H9 (cell line): ENCODE measurements at regions not wholly inside any gene's neighbourhood (a gene's known extent, or its start where the extent isn't known, plus 50 kb on each side); places are given as distances from the start of the nearest gene placed in this dataset.

Experiments used
- DNase-seq: peaks from one replicate; pipeline ENCODE4 v3.0.0-alpha.2; 2017
- H2AFZ ChIP-seq: one replicate; pipeline ENCODE4 v1.6.1; 2013; ENCODE audit warnings: mild to moderate bottlenecking, low read length, control low read depth, moderate library complexity
- H2AK5ac ChIP-seq: 2 replicates; pipeline ENCODE4 v1.6.1; 2013; ENCODE audit warnings: low read length, control low read depth, mixed read lengths; ENCODE audit not compliant: insufficient read length
- H2BK120ac ChIP-seq: one replicate; pipeline ENCODE4 v1.6.1; 2013; ENCODE audit warnings: low read depth, mild to moderate bottlenecking, low read length, control low read depth, inconsistent platforms; ENCODE audit not compliant: poor library complexity, severe bottlenecking
- H2BK12ac ChIP-seq: 2 replicates; pipeline ENCODE4 v1.6.1; 2013; ENCODE audit warnings: low read length, control low read depth, mixed read lengths, low read depth; ENCODE audit not compliant: insufficient read length
- H2BK15ac ChIP-seq: 2 replicates; pipeline ENCODE4 v1.6.1; 2013; ENCODE audit warnings: low read depth, low read length, control low read depth
- H2BK20ac ChIP-seq: one replicate; pipeline ENCODE4 v1.6.1; 2013; ENCODE audit warnings: low read depth, mild to moderate bottlenecking, low read length, control low read depth, inconsistent platforms; ENCODE audit not compliant: poor library complexity, severe bottlenecking
- H2BK5ac ChIP-seq: 2 replicates; pipeline ENCODE4 v1.6.1; 2013; ENCODE audit warnings: low read length, control low read depth, mixed read lengths; ENCODE audit not compliant: insufficient read length
- H3K14ac ChIP-seq: 2 replicates; pipeline ENCODE4 v1.6.1; 2013; ENCODE audit warnings: low read length, control low read depth; ENCODE audit not compliant: insufficient read depth
- H3K18ac ChIP-seq: 2 replicates; pipeline ENCODE4 v1.6.1; 2013; ENCODE audit warnings: low read depth, mild to moderate bottlenecking, mixed read lengths, low read length, control low read depth; ENCODE audit not compliant: insufficient read length
- H3K23ac ChIP-seq: 2 replicates; pipeline ENCODE4 v1.6.1; 2013; ENCODE audit warnings: low read length, control low read depth, mixed read lengths, low read depth; ENCODE audit not compliant: insufficient read length
- H3K23me2 ChIP-seq: 2 replicates; pipeline ENCODE4 v1.6.1; 2013; ENCODE audit warnings: low read depth, mild to moderate bottlenecking, mixed read lengths, low read length, control low read depth; ENCODE audit not compliant: insufficient read length, poor library complexity, severe bottlenecking
- H3K27ac ChIP-seq: 2 replicates; pipeline ENCODE4 v1.5.1; 2013; ENCODE audit warnings: low read length, control low read depth, mixed read lengths, low read depth; ENCODE audit not compliant: insufficient read length
- H3K27me3 ChIP-seq: 2 replicates; pipeline ENCODE4 v1.6.1; 2013; ENCODE audit warnings: low read length, control low read depth, inconsistent platforms; ENCODE audit not compliant: insufficient read depth
- H3K4ac ChIP-seq: 2 replicates; pipeline ENCODE4 v1.6.1; 2013; ENCODE audit warnings: low read depth, mild to moderate bottlenecking, control low read depth, inconsistent platforms, low read length, moderate library complexity
- H3K4me1 ChIP-seq: 2 replicates; pipeline ENCODE4 v1.6.1; 2013; ENCODE audit warnings: low read length, control low read depth, inconsistent platforms; ENCODE audit not compliant: insufficient read depth
- H3K4me2 ChIP-seq: 2 replicates; pipeline ENCODE4 v1.6.1; 2013; ENCODE audit warnings: low read length, control low read depth, mixed read lengths; ENCODE audit not compliant: insufficient read length, insufficient read depth
- H3K56ac ChIP-seq: 2 replicates; pipeline ENCODE4 v1.6.1; 2013; ENCODE audit warnings: low read depth, mild to moderate bottlenecking, mixed read lengths, low read length, control low read depth; ENCODE audit not compliant: insufficient read length
- H3K79me1 ChIP-seq: 2 replicates; pipeline ENCODE4 v1.6.1; 2013; ENCODE audit warnings: low read depth, mild to moderate bottlenecking, moderate library complexity, low read length, control low read depth, inconsistent platforms; ENCODE audit not compliant: insufficient read depth, poor library complexity, severe bottlenecking
- H3K79me2 ChIP-seq: 2 replicates; pipeline ENCODE4 v1.6.1; 2013; ENCODE audit warnings: low read length, control low read depth, inconsistent platforms; ENCODE audit not compliant: insufficient read depth
- H3K9ac ChIP-seq: 2 replicates; pipeline ENCODE4 v1.6.1; 2013; ENCODE audit warnings: low read length, control low read depth, mixed read lengths; ENCODE audit not compliant: insufficient read length; ENCODE audit errors: extremely low read depth
- H3K9me3 ChIP-seq: one replicate; pipeline ENCODE4 v1.6.1; 2013; ENCODE audit warnings: low read depth, low read length, inconsistent platforms; ENCODE audit not compliant: control insufficient read depth
- H3T11ph ChIP-seq: one replicate; pipeline ENCODE4 v1.6.1; 2013; ENCODE audit warnings: mild to moderate bottlenecking, low read length, control low read depth, inconsistent platforms
- H4K20me1 ChIP-seq: one replicate; pipeline ENCODE4 v1.6.1; 2013; ENCODE audit not compliant: control insufficient read depth, insufficient read length, insufficient read depth
- H4K5ac ChIP-seq: 2 replicates; pipeline ENCODE4 v1.6.1; 2013; ENCODE audit warnings: low read depth, mild to moderate bottlenecking, mixed read lengths, low read length, control low read depth; ENCODE audit not compliant: insufficient read length
- H4K8ac ChIP-seq: replicated peaks from 2 replicates; pipeline ENCODE4 v1.6.1; 2013; ENCODE audit warnings: low read length, control low read depth, mixed read lengths, low read depth; ENCODE audit not compliant: insufficient read length
- H4K91ac ChIP-seq: 2 replicates; pipeline ENCODE4 v1.6.1; 2013; ENCODE audit warnings: low read depth, mild to moderate bottlenecking, moderate library complexity, mixed read lengths, low read length, control low read depth; ENCODE audit not compliant: insufficient read length
- H3K27ac Mint-ChIP-seq, 3 experiments: 2 replicates in 2 of 3; 3 replicates in 1 of 3; pipeline ENCODE4 v1.8.0; 2020 to 2021; ENCODE audit warnings: mixed read lengths in 3 of 3, mild to moderate bottlenecking in 1 of 3, moderate library complexity in 1 of 3
- H3K27me3 Mint-ChIP-seq: 2 replicates; pipeline ENCODE4 v1.8.0; 2021; ENCODE audit warnings: low read depth, mild to moderate bottlenecking, moderate library complexity, mixed read lengths
- H3K36me3 Mint-ChIP-seq, 3 experiments: 2 replicates in 2 of 3; 3 replicates in 1 of 3; pipeline ENCODE4 v1.8.0; 2020 to 2021; ENCODE audit warnings: low read depth in 3 of 3, mixed read lengths in 3 of 3; ENCODE audit not compliant: insufficient read depth in 1 of 3
- H3K4me1 Mint-ChIP-seq, 2 experiments: 2 replicates each; pipeline ENCODE4 v1.8.0; 2020; ENCODE audit warnings: mixed read lengths in 2 of 2
- H3K4me3 Mint-ChIP-seq, 2 experiments: 2 replicates in 1 of 2; 3 replicates in 1 of 2; pipeline ENCODE4 v1.8.0; 2020 to 2021; ENCODE audit warnings: mild to moderate bottlenecking in 2 of 2, mixed read lengths in 2 of 2, moderate library complexity in 1 of 2
- H3K9me3 Mint-ChIP-seq, 2 experiments: 2 replicates in 1 of 2; 3 replicates in 1 of 2; pipeline ENCODE4 v1.8.0; 2020; ENCODE audit warnings: mild to moderate bottlenecking in 2 of 2, mixed read lengths in 2 of 2, moderate library complexity in 1 of 2
- WGBS: extraction: QIAGEN DNeasy Blood & Tissue Kit; methylation state at CpG from one replicate; pipeline ENCODE4 v1.1.7; 2013; ENCODE audit warnings: missing lambda C conversion rate, low lambda C conversion rate, mixed read lengths; ENCODE audit not compliant: insufficient read length; ENCODE audit errors: extremely low coverage; 5-methylcytosine and 5-hydroxymethylcytosine counted together
- TF ChIP-seq, protein P1 (sequence below): fragments of 200-600 bp; sonication (generic); conservative IDR thresholded peaks from 3 replicates; pipeline ENCODE4 v1.8.0; 2021; ENCODE audit warnings: antibody characterized with exemption, mild to moderate bottlenecking

- Histone ChIP-seq H2BK5ac (no peak overlapping the region), H2BK12ac (no peak overlapping the region), H3K4me2 (no peak overlapping the region), H3K79me2 (no peaks in the 10 kb centered on the region), H3K18ac (no peak overlapping the region), H2BK20ac (no peak overlapping the region), H3K23ac (no peak overlapping the region), H4K20me1 (no peaks in the 10 kb centered on the region), H3K4ac (no peak overlapping the region), H3K14ac (no peak overlapping the region), H2AFZ (no peak overlapping the region), H3K79me1 (no peaks in the 10 kb centered on the region), H3K4me1 (no peaks in the 10 kb centered on the region), H4K8ac (peak overlapping the region; percentile 67), H4K91ac (no peak overlapping the region), H3K9me3 (no peaks in the 10 kb centered on the region), H3K56ac (no peak overlapping the region), H3K27ac (no peak overlapping the region), H3K27me3 (no peaks in the 10 kb centered on the region), H2BK120ac (no peak overlapping the region), H2BK15ac (no peak overlapping the region), H2AK5ac (no peak overlapping the region), H3T11ph (no peak overlapping the region), H3K9ac (no peak overlapping the region), H3K23me2 (no peaks in the 10 kb centered on the region), H4K5ac (no peak overlapping the region)
- Mint-ChIP-seq H3K27ac (no peak overlapping the region), H3K4me1 (no peaks in the 10 kb centered on the region), H3K36me3 (no peaks in the 10 kb centered on the region), H3K4me3 (no peak overlapping the region), H3K9me3 (no peaks in the 10 kb centered on the region), H3K27me3 (no peaks in the 10 kb centered on the region)
- no CpG with 5 or more reads among the region's 12 CpGs for WGBS
- TF ChIP-seq, protein P1, sequence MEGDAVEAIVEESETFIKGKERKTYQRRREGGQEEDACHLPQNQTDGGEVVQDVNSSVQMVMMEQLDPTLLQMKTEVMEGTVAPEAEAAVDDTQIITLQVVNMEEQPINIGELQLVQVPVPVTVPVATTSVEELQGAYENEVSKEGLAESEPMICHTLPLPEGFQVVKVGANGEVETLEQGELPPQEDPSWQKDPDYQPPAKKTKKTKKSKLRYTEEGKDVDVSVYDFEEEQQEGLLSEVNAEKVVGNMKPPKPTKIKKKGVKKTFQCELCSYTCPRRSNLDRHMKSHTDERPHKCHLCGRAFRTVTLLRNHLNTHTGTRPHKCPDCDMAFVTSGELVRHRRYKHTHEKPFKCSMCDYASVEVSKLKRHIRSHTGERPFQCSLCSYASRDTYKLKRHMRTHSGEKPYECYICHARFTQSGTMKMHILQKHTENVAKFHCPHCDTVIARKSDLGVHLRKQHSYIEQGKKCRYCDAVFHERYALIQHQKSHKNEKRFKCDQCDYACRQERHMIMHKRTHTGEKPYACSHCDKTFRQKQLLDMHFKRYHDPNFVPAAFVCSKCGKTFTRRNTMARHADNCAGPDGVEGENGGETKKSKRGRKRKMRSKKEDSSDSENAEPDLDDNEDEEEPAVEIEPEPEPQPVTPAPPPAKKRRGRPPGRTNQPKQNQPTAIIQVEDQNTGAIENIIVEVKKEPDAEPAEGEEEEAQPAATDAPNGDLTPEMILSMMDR, result no peak
- no peak for DNase-seq
Measured at GRCh38 chr13:83532809-83533208, 349.5 kb downstream of the SLITRK1 start.
